ENCODE measurements at regions not wholly inside any gene's neighbourhood (a gene's known extent, or its start where the extent isn't known, plus 50 kb on each side); places are given as distances from the start of the nearest gene placed in this dataset.

- TF ChIP-seq ASH2L (IDR thresholded peaks at IDR 0.05; ENCODE audit: low read length) (no peak), CBX5 (IDR thresholded peaks at IDR 0.05; ENCODE audit: low read depth, low read length) (no peak)
Observed at GRCh38 chr17:70610161-70610560, 440.8 kb downstream of the KCNJ2 start (continued).
